Tibial nerve (tissue), 4 donors: ENCODE measurements at regions not wholly inside any gene's neighbourhood (a gene's known extent, or its start where the extent isn't known, plus 50 kb on each side); places are given as distances from the start of the nearest gene placed in this dataset.
"Not testable (repeated sequence)": the region's sequence is repeated elsewhere in the genome, so short reads cannot be mapped to it uniquely, and the experiment has no call there.

Experiments
- DNase-seq, 2 donors: peaks; one replicate each; pipeline ENCODE4 v3.0.0-alpha.2; 2019; ENCODE audit warnings: low spot score in 2 of 2
- H3K27ac ChIP-seq, 4 donors: fragments of 200-600 bp; sonication (generic) in 3 of 4; one replicate each; pipeline ENCODE4 v1.5.1; 2017 to 2019; ENCODE audit warnings: mild to moderate bottlenecking in 1 of 4
- H3K27me3 ChIP-seq, 2 donors: fragments of 200-600 bp; sonication (generic) in 1 of 2; one replicate each; pipeline versions ENCODE4 v1.5.1 to v1.6.0; 2017 to 2019
- H3K36me3 ChIP-seq, 3 donors: fragments of 200-600 bp; sonication (generic); one replicate each; pipeline ENCODE4 v1.5.1; 2018 to 2019
- H3K4me1 ChIP-seq, 4 donors: fragments of 200-600 bp; sonication (generic) in 3 of 4; one replicate each; pipeline ENCODE4 v1.5.1; 2017 to 2019
- H3K4me3 ChIP-seq, 4 donors: fragments of 200-600 bp; sonication (generic) in 3 of 4; one replicate each; pipeline ENCODE4 v1.5.1; 2017 to 2019; ENCODE audit warnings: mild to moderate bottlenecking in 1 of 4, moderate library complexity in 1 of 4
- H3K9me3 ChIP-seq, 4 donors: fragments of 200-600 bp; sonication (generic) in 3 of 4; one replicate each; pipeline ENCODE4 v1.5.1; 2017 to 2019
- EP300 ChIP-seq, 2 donors: sonication (generic); formaldehyde crosslinking; IDR thresholded peaks; one replicate each; pipeline ENCODE4 v1.6.1; 2017; ENCODE audit warnings: antibody characterized with exemption in 2 of 2, mild to moderate bottlenecking in 1 of 2
- POLR2A ChIP-seq, 2 donors: fragments of 450-650 bp; IDR thresholded peaks; one replicate each; pipeline ENCODE4 v1.6.1; 2017; ENCODE audit warnings: antibody characterized with exemption in 2 of 2, mild to moderate bottlenecking in 2 of 2, moderate library complexity in 2 of 2
- WGBS, 2 donors: methylation state at CpG; one replicate each; pipeline ENCODE4 v1.1.5; 2018; 5-methylcytosine and 5-hydroxymethylcytosine counted together
- TF ChIP-seq, protein P1 (sequence below), 5 experiments: fragments of 200-600 bp in 3 of 5; fragments of 450-650 bp in 2 of 5; sonication (generic) in 3 of 5; IDR thresholded peaks; one replicate each; pipeline ENCODE4 v1.5.1; 2016 to 2019; ENCODE audit warnings: antibody characterized with exemption in 5 of 5, mild to moderate bottlenecking in 3 of 5, moderate library complexity in 2 of 5

DNA sequence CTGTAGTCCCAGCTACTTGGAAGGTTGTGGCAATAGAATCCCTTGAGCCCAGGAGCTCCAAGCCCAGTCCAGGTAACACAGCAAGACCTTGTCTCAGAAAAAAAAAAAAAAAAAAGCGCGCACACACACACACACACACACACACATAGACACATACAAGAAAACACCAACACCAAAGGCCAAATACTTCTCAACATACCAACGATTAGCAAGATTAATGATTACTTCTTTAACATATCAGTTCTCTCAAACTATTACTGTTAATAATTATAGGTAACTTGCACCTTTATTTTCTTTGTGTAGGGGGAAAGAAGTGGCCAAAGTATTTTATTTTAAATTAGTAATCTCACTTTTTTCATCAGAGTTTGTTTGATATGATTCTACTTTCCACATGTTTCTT lies 289.5 kb upstream of the ADGRL2 start:
- no peaks in the 10 kb centered on the region for H3K27me3 ChIP-seq
- WGBS, 2 donors, result 70 to 94% methylated on average over 3 of the region's 3 CpGs
- no peak for DNase-seq
- H3K27ac ChIP-seq, result no peak overlapping the region
- TF ChIP-seq EP300 (IDR thresholded peaks at IDR 0.05) (no peak), POLR2A (IDR thresholded peaks at IDR 0.05) (no peak)
- TF ChIP-seq, protein P1, sequence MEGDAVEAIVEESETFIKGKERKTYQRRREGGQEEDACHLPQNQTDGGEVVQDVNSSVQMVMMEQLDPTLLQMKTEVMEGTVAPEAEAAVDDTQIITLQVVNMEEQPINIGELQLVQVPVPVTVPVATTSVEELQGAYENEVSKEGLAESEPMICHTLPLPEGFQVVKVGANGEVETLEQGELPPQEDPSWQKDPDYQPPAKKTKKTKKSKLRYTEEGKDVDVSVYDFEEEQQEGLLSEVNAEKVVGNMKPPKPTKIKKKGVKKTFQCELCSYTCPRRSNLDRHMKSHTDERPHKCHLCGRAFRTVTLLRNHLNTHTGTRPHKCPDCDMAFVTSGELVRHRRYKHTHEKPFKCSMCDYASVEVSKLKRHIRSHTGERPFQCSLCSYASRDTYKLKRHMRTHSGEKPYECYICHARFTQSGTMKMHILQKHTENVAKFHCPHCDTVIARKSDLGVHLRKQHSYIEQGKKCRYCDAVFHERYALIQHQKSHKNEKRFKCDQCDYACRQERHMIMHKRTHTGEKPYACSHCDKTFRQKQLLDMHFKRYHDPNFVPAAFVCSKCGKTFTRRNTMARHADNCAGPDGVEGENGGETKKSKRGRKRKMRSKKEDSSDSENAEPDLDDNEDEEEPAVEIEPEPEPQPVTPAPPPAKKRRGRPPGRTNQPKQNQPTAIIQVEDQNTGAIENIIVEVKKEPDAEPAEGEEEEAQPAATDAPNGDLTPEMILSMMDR (IDR thresholded peaks at IDR 0.05), result no peak
- no peaks in the 10 kb centered on the region for H3K9me3 ChIP-seq
- H3K4me3 ChIP-seq, result no peak overlapping the region
- peaks cover 0 to 7% (median 0%) of the 10 kb centered on the region in 4 donors for H3K4me1 ChIP-seq
- H3K36me3 ChIP-seq, result no peaks in the 10 kb centered on the region

DNA sequence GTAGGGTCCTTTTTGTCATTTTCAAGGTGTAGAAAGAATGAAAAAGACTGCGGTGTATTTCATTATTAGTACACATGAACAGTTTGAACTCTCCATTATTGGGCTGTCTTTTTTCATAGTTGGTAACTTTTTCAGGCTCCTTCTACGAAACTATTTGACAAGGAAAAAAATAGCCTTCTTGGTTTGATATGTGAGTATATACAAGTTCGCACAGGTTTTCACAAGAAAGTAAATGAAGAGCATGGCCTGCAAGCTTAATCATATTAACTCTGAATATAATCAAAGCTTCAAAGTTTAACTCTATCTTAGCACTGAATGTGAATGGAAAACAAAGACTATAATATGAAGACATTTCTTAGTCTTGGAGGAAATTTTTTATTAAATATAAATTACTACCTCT lies 290.0 kb upstream of the ADGRL2 start:
- no peak for DNase-seq
- H3K9me3 ChIP-seq, result no peaks in the 10 kb centered on the region
- H3K27ac ChIP-seq, result no peak overlapping the region
- H3K27me3 ChIP-seq, result no peaks in the 10 kb centered on the region
- TF ChIP-seq, protein P1 (IDR thresholded peaks at IDR 0.05), result no peak
- TF ChIP-seq EP300 (IDR thresholded peaks at IDR 0.05) (no peak), POLR2A (IDR thresholded peaks at IDR 0.05) (no peak)
- H3K4me1 ChIP-seq, result peaks cover 0 to 7% (median 0%) of the 10 kb centered on the region in 4 donors
- H3K36me3 ChIP-seq, result no peaks in the 10 kb centered on the region
- no peak overlapping the region for H3K4me3 ChIP-seq
- 93 to 95% methylated on average over 3 of the region's 3 CpGs for WGBS, 2 donors

DNA sequence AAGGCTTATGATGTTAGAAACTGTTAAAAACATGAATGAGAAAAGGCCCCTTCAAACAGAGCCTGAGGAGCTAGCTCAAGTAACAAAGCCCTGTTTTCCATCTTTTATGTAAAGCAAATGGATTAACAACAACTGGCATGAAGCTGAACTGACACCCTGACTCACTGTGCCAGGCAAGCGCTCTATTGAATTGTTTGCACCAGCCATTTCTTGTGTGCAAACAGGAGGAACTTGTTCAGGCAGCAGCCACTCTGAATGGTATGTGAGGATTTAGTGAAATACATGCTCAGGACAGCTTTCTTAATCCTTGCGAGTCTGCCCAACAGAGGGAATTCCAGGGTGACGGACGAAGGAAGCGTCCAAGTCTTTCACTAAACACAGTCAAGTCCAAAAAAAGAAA lies 291.1 kb upstream of the ADGRL2 start:
- Histone ChIP-seq H3K27ac (no peak overlapping the region), H3K36me3 (no peaks in the 10 kb centered on the region), H3K9me3 (no peaks in the 10 kb centered on the region), H3K4me1 (peaks cover 0 to 7% (median 0%) of the 10 kb centered on the region in 4 donors), H3K4me3 (no peak overlapping the region), H3K27me3 (no peaks in the 10 kb centered on the region)
- DNase-seq, result no peak
- TF ChIP-seq POLR2A (IDR thresholded peaks at IDR 0.05), result no peak
- TF ChIP-seq EP300 (IDR thresholded peaks at IDR 0.05), result no peak
- TF ChIP-seq, protein P1 (IDR thresholded peaks at IDR 0.05), result no peak
- WGBS, 2 donors, result 64 to 66% methylated on average over 5 of the region's 5 CpGs

DNA sequence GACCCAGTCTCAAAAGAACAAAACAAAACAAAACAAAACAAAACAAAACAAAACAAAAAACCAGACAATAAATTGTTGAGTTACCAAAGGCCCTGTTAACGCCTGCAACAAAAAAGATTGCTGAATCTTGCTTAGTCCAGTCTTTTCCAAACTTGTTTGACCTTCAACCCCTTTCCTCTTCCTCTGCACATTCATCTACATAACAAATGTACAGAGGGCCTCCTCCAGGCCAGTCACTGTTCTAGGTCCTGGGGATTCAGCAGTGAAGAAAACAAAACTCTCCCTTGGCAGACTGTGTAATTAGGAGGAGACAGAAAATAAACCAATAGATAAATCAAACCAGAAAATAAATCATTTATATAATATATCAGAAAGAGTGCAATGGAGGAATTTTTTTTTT lies 294.0 kb upstream of the ADGRL2 start:
- 82 to 87% methylated on average over 1 of the region's 1 CpG for WGBS, 2 donors
- H3K27ac ChIP-seq, result no peak overlapping the region
- H3K36me3 ChIP-seq, result no peaks in the 10 kb centered on the region
- no peaks in the 10 kb centered on the region for H3K9me3 ChIP-seq
- H3K4me1 ChIP-seq, result no peaks in the 10 kb centered on the region
- no peak overlapping the region for H3K4me3 ChIP-seq
- H3K27me3 ChIP-seq, result no peaks in the 10 kb centered on the region
- TF ChIP-seq EP300 (IDR thresholded peaks at IDR 0.05), result no peak
- TF ChIP-seq, protein P1 (IDR thresholded peaks at IDR 0.05), result no peak
- TF ChIP-seq POLR2A (IDR thresholded peaks at IDR 0.05), result no peak
- no peak for DNase-seq

DNA sequence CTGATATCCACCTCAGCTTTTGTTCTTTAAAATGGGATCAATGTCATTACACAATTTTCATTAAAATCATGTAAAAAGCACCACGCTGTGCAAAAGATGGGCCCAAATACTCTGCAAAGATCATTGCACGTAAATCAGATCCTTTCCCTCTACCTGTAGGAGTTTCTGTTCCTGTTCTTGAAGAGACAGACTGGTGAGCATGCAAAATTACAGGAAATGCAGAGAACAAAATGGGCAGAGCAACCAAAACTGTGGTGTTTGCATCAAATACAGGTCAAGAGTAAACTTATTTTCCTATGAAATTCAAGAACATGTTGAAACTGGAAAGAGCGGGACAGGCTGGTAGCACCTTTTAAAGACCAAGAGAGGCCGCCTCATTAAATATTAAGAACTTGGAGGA lies 294.9 kb upstream of the ADGRL2 start:
- 83 to 94% methylated on average over 4 of the region's 4 CpGs for WGBS, 2 donors
- no peaks in the 10 kb centered on the region for H3K9me3 ChIP-seq
- H3K36me3 ChIP-seq, result no peaks in the 10 kb centered on the region
- H3K4me1 ChIP-seq, result no peaks in the 10 kb centered on the region
- H3K4me3 ChIP-seq, result no peak overlapping the region
- H3K27me3 ChIP-seq, result no peaks in the 10 kb centered on the region
- no peak for DNase-seq
- TF ChIP-seq, protein P1 (IDR thresholded peaks at IDR 0.05), result no peak
- TF ChIP-seq EP300 (IDR thresholded peaks at IDR 0.05), result no peak
- TF ChIP-seq POLR2A (IDR thresholded peaks at IDR 0.05), result no peak
- no peak overlapping the region for H3K27ac ChIP-seq

DNA sequence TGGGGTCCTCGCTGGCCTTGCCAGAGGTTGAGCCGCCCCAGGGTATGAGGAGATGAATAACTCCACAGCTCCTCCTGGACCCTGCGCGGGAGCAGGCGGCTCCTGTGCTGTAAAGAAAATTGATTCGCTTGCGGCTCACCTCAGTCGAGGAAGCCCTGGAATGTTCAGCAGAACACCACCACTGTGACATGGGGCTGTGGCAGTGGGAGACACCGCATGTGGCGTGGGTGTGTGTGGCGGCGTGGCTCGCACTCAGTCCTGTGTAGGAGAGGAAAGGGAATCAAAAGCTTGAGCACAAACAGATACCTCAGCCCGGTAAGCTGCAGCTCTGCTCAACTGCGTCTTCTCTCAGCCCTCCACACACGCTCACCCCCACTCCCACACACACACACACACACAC lies 295.9 kb upstream of the ADGRL2 start:
- not testable (repeated sequence) for H3K4me1 ChIP-seq, H3K9me3 ChIP-seq, DNase-seq, H3K27me3 ChIP-seq, H3K4me3 ChIP-seq, H3K36me3 ChIP-seq, H3K27ac ChIP-seq
- 96% methylated on average over 14 of the region's 16 CpGs; no CpG with 5 or more reads in 1 of the 2 donors for WGBS, 2 donors

DNA sequence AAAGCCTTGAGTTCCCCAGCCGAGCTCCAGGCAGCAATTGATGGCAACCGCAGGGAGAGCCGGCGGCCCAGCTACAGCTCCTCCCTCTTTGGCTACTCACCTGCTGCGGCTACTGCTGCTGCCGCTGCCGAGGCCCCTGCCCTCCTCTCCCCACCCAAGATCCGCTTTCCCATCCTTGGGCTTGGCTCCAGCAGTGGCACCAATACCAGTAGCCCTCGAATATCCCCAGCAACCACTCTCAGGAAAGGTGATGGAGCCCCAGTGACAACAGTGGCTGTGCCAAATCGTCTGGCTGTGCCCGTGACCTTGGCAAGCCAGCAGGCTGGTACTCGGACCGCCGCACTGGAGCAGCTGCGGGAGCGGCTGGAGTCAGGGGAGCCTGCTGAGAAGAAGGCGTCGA lies 298.0 kb upstream of the ADGRL2 start:
- not testable (repeated sequence) for DNase-seq, H3K27ac ChIP-seq, H3K4me1 ChIP-seq, H3K4me3 ChIP-seq, H3K36me3 ChIP-seq, H3K9me3 ChIP-seq, H3K27me3 ChIP-seq
- WGBS, 2 donors, result 94 to 99% methylated on average over 18 of the region's 18 CpGs

DNA sequence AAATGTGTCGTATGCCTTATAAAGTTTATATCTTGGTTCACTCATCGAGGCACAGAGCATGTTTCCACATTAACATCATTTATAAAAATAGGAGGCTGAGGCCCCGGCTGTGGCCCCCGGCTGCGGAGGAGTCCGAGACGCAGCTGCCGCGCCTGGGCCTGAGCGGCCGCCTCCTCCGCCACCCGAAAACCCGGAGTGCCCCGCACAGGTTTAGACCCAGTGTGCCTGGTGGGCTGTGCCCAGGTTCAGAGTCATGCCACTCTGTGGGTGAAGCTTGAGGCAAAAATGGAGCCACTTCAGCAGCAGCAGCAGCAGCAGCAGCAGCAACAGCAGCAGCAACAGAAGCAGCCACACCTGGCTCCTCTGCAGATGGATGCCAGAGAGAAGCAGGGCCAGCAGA lies 299.2 kb upstream of the ADGRL2 start:
- H3K9me3 ChIP-seq, H3K4me3 ChIP-seq, H3K27me3 ChIP-seq, DNase-seq, H3K36me3 ChIP-seq, H3K4me1 ChIP-seq, H3K27ac ChIP-seq: not testable (repeated sequence)
- 93 to 94% methylated on average over 9 to 15 of the region's 15 CpGs for WGBS, 2 donors
